AG09319 (cell line): ENCODE measurements at regions not wholly inside any gene's neighbourhood (a gene's known extent, or its start where the extent isn't known, plus 50 kb on each side); places are given as distances from the start of the nearest gene placed in this dataset.

Experiments used
- DNase-seq: peaks from one replicate; pipeline ENCODE4 v3.0.0-alpha.2; 2010; ENCODE audit warnings: low read depth; ENCODE audit errors: extremely low read depth
- TF ChIP-seq, protein P1 (sequence below): IDR thresholded peaks from 2 replicates; pipeline ENCODE4 v1.5.1; 2011; ENCODE audit warnings: low read depth, mild to moderate bottlenecking, inconsistent platforms, low read length, moderate library complexity

DNA sequence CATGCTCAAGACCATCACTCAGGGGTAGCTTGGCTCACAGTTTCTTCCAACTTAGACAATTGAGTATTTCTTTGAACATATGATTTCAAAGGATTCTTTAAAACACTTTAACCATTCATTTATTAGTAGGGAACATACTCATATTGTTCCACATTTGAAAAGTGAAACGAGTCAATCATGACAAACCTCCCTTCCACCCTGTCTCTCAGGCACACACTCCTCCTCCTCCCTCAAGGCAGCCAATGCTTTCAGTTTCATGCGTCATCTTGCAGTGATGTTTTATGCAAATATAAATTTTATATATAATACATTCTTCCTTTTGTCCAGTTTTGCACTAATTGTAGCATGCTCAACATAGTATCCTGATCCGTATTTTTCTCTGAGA lies 126.0 kb upstream of the BOD1 start:
- no peak for DNase-seq
- TF ChIP-seq, protein P1, sequence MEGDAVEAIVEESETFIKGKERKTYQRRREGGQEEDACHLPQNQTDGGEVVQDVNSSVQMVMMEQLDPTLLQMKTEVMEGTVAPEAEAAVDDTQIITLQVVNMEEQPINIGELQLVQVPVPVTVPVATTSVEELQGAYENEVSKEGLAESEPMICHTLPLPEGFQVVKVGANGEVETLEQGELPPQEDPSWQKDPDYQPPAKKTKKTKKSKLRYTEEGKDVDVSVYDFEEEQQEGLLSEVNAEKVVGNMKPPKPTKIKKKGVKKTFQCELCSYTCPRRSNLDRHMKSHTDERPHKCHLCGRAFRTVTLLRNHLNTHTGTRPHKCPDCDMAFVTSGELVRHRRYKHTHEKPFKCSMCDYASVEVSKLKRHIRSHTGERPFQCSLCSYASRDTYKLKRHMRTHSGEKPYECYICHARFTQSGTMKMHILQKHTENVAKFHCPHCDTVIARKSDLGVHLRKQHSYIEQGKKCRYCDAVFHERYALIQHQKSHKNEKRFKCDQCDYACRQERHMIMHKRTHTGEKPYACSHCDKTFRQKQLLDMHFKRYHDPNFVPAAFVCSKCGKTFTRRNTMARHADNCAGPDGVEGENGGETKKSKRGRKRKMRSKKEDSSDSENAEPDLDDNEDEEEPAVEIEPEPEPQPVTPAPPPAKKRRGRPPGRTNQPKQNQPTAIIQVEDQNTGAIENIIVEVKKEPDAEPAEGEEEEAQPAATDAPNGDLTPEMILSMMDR, result no peak

DNA sequence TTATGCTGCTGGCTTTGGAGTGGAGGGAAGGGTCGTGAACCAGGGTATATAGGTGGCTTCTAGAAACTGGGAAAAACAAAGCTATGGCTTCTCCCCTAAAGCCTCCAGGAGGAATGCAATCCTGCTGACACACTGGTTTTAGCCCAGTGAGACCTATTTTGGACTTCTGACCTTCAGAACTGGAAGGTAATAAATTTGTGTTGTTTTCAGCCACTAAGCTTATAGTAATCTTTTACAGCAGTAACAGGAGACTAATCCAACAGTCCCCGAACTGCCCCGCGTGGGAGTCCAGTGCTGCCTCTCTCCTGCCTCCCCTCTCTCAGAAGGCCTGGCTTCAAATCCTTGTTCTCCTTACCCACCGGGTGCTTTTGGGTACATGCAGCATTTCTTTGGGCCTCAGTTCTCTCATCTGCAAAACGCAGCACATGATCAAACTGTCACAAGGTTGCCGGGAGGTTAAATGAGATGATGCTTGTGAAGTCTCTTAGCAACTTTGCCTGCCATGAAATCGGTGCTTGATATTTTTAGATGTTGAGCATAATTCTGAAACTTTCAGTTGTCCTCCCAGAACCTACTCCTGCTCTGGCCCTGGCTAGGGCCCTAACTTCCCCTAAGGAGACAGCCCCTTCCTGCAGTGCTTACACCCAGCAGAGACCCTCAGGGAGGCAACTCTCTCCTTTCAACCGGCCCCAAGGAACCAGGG lies 127.3 kb upstream of the BOD1 start:
- no peak for DNase-seq
- TF ChIP-seq, protein P1, result no peak

DNA sequence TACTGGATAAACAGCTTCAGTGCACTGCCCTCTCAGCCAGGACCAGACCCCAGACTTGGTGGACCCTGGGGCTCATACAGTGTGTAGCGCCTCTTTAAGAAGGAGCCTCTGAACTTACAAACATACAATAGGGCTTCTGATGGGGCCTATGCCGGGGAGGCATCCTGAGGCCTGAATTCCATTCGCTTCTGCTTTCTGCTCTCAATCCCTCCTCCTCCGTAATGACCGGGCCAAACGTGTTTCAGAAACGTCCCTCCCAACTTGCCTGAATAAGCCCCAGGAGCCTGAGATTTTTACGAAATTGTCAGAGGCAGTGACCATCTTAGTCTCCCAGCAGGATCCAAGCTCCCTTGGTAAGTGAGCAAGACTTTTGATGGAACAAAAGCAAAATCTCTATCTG lies 128.1 kb upstream of the BOD1 start:
- DNase-seq, result no peak

DNA sequence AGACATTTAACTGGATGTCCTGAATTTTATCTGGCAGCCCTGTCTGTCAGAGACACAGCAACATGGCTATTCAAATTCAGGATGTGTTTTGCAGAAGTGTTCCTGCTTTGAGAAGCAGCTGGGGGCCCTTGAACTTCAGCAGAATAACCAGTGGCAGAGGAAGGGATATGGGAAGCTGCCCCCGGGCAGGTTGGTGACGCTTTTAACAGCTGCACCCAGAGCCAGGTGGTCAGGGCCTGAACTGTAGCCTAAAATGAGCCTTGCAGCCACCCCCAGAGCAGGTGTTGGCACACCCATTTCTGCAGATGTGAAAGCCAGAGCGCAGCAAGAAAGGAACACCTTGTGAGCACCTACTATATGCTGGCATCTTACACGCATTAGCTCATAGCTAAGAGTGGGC lies 128.7 kb upstream of the BOD1 start:
- no peak for DNase-seq
- TF ChIP-seq, protein P1, result no peak

More for the DNA sequence above, 128.1 kb upstream of the BOD1 start:
- TF ChIP-seq, protein P1, result no peak

DNA sequence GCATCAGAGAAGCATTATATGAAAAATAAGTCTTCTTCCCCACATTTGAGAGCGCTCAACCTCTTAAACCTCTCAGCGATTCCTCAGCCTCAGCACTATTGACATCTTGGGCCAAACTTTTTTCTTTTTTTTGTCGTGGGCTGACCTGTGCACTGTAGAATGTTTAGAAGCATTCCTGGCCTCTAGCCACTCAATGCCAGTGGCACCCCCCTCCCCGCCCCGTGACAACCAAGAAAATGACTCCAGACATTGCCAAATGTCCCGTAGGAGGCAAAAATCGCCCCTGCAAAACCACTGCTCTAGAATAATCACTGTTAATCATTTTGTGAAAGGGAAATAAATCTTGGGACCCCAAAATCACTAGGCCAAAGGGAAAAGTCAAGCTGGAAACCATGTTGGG lies 129.1 kb upstream of the BOD1 start:
- TF ChIP-seq, protein P1, result no peak
- no peak for DNase-seq

DNA sequence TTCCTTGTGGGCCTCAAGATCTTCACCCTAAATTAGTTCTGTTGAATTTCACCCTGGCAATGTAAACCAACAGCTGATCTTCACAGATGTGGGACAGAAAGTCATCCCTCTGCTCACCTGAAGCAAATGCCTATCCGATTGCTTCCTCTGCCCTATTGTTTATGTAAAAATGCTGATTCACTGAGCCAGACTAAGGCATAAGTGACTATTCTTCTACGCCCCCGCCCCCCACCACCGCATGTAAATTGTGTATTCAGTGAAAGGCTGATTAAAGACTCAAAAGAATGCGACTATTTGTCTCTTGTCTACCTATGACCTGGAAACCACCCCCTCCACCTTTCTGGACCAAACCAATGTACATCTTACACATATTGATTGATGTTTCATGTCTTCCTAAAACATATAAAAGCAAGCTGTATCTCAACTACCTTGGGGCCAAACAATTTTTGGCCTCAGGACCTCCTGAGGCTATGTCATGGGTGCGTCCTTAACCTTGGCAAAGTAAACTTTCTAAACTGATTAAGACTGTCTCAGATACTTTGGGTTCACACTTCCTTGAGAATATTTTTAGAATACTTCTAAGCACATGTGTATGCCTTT lies 129.7 kb upstream of the BOD1 start:
- no peak for DNase-seq
- TF ChIP-seq, protein P1, result no peak

DNA sequence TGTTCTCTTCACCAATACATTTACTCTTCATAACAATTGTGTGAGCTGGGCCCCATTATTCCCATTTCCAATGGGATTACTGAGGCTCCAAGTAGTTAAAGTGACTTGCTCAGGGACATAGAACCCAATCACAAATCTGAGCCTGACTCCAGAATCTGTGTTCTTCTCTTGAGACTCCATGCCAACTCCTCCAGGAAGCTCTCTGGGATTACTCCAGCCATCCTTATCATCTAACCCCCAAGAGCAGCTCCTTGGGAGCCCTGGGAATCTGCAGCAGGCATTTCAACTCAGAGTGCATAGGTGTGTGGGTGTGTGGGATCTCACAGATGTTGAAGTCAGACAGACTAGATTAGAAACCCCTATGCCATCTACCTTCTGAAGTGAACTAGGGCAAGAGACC lies 131.4 kb upstream of the BOD1 start:
- no peak for DNase-seq
- TF ChIP-seq, protein P1, result no peak
